ENCODE measurements at regions not wholly inside any gene's neighbourhood (a gene's known extent, or its start where the extent isn't known, plus 50 kb on each side); places are given as distances from the start of the nearest gene placed in this dataset.
"Not testable (repeated sequence)": the region's sequence is repeated elsewhere in the genome, so short reads cannot be mapped to it uniquely, and the experiment has no call there.

DNA sequence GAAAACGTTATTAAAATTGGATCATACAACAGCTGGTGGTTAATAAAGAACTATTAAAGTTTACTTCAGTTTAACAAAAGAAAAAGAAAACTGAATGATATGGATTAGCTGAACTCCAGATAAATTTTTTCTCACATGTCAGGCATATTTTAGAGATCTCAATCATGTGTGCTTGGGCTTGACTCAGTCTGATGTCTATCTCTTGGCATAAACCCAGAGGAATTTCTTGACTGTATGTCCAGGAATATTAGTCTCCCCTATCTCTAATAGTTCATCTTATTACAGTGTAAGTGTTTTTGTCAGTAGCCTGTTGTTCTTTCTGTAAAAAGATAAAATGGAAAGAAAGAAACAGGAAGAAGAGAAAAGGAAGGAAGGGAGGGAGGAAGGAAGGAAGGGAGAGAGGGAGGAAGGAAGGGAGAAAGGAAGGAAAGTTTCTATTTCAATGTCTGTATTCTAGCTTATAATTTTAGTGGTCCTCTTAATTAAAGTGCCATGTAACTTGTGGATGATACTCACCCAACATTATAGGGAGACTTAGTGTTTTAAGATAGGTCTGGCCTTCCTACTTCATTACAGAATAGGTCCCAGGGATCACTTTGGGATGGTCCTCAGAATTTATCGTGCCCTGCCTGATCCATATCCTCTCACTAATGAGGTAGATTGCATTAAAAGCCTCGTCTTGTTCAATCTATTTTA, 99.7 kb upstream of the UGP2 start:
- Mint-ChIP-seq H3K27ac (ENCODE audit: unreplicated experiment) (peak overlapping the region; percentile 72), H3K27me3 (ENCODE audit: low read depth) (no peaks in the 10 kb centered on the region), H3K4me3 (ENCODE audit: unreplicated experiment) (no peak overlapping the region), H3K9me3 (ENCODE audit: low read depth) (peaks cover 5% of the 10 kb centered on the region), H3K36me3 (ENCODE audit: low read depth) (no peaks in the 10 kb centered on the region), H3K4me1 (ENCODE audit: low read depth) (peaks cover 26% of the 10 kb centered on the region)
- DNase-seq (ENCODE audit: low spot score) = no peak
- TF ChIP-seq, protein P1, sequence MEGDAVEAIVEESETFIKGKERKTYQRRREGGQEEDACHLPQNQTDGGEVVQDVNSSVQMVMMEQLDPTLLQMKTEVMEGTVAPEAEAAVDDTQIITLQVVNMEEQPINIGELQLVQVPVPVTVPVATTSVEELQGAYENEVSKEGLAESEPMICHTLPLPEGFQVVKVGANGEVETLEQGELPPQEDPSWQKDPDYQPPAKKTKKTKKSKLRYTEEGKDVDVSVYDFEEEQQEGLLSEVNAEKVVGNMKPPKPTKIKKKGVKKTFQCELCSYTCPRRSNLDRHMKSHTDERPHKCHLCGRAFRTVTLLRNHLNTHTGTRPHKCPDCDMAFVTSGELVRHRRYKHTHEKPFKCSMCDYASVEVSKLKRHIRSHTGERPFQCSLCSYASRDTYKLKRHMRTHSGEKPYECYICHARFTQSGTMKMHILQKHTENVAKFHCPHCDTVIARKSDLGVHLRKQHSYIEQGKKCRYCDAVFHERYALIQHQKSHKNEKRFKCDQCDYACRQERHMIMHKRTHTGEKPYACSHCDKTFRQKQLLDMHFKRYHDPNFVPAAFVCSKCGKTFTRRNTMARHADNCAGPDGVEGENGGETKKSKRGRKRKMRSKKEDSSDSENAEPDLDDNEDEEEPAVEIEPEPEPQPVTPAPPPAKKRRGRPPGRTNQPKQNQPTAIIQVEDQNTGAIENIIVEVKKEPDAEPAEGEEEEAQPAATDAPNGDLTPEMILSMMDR (IDR thresholded peaks at IDR 0.05) = no peak

DNA sequence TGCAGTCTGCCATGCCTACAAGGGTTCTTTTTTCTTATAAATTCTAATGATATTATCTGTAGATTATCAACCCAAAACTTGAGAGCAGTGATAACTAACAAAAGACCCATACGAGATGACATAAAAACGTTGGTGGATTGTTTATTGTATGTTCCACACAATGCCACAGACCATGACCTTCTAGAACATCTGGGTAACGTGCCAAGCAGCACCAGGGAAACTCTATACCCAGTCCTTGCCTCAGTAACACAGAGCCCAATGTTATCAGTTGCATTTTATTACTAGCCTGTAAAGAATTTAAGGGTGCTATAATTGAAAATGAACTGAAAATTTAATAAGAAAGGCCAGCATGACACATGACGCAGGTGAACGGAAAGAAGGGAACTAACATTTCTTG, 99.1 kb upstream of the UGP2 start:
- no peak for DNase-seq (ENCODE audit: low spot score)
- Mint-ChIP-seq H3K9me3 (ENCODE audit: low read depth) (peaks cover 5% of the 10 kb centered on the region), H3K4me1 (ENCODE audit: low read depth) (peaks cover 21% of the 10 kb centered on the region), H3K27me3 (ENCODE audit: low read depth) (no peaks in the 10 kb centered on the region), H3K4me3 (ENCODE audit: unreplicated experiment) (no peak overlapping the region), H3K36me3 (ENCODE audit: low read depth) (no peaks in the 10 kb centered on the region), H3K27ac (ENCODE audit: unreplicated experiment) (no peak overlapping the region)
- TF ChIP-seq, protein P1 (IDR thresholded peaks at IDR 0.05) = no peak

DNA sequence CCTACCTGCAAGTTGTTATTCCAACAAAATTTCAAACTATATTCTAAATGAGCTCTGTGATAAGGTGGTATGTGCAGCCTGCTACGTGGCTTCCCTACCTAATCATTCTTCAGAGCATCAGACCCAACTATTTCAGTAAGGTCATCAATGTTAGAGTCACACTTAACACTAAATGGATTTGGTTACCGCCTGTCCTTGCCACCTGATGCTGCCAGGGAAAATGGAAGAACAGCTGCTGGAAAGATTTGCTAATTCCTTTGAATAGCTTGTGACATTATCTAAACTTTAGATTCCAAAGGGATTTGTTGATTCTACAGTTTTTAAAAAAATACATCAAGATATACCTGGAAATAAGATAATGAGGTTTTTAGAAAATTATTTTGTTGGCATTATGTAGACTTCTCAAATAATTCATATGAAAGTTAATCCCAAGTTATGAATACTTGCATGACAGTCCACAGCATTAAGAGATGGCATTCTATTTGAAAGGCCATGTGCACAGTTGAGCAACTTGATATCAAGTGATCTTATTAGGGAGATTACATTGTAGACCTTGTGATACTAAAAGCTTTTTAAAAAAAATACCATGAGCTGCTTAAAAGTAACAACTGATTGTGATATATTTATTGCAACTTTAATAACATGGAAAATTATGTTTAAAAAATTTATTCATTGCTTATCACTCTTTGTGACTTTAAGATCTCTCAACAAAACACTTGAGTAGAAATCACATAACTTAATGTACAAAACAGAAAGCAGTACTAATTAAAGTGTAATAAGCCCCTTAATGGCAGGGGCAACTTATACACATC, 98.3 kb upstream of the UGP2 start:
- H3K9me3 Mint-ChIP-seq (ENCODE audit: low read depth) = peaks cover 5% of the 10 kb centered on the region
- DNase-seq (ENCODE audit: low spot score) = no peak
- H3K27ac Mint-ChIP-seq (ENCODE audit: unreplicated experiment) = no peak overlapping the region
- TF ChIP-seq, protein P1 (IDR thresholded peaks at IDR 0.05) = no peak
- H3K27me3 Mint-ChIP-seq (ENCODE audit: low read depth) = no peaks in the 10 kb centered on the region
- H3K36me3 Mint-ChIP-seq (ENCODE audit: low read depth) = no peaks in the 10 kb centered on the region
- H3K4me3 Mint-ChIP-seq (ENCODE audit: unreplicated experiment) = no peak overlapping the region
- H3K4me1 Mint-ChIP-seq (ENCODE audit: low read depth) = peaks cover 17% of the 10 kb centered on the region

DNA sequence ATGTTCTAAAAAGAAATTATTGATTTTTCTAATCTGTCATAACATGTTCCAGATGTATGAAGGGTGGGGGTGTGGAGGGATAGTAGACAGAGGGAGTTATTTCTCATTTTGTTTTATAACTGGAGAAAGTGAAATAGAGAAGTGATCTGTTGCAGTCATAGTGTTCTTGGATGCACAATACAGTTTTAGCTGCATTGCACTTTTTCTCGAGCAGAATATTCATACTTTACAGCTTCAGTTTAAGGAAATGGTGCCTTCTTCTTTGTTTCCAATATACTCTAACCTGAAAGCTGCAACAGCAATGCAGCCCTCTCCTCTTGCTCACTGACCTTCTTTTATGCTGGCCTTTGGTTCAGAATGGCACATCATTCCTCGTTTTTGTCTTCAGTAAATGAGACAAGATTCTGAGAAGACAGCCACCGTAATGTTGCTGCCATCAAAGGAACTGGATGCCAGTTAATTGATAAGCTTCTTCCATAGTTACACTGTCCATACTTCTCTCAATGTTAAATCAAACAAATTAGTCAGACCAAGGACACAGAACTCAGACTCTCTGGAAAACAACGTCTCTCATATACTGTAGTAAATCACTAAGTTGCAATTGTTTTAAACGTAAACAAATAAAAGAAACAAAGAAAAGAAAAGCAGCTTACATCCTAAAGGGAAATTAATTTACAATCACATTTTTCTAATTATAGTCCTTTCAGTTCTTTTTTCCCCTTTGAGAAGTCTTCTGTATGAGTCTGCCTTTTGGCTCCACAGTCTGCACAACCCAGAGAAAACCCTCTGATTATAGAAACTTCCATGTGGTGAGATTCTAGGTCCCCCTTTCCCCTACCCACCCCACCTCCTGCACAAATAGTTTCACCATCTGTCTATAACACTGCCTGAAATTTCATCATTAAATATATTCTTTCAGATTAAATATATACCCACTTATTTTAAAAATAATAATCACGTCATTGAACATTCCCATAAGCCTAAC, 97.4 kb upstream of the UGP2 start:
- no peaks in the 10 kb centered on the region for H3K36me3 Mint-ChIP-seq (ENCODE audit: low read depth)
- TF ChIP-seq, protein P1 (IDR thresholded peaks at IDR 0.05) = no peak
- DNase-seq (ENCODE audit: low spot score) = no peak
- no peak overlapping the region for H3K27ac Mint-ChIP-seq (ENCODE audit: unreplicated experiment)
- peaks cover 17% of the 10 kb centered on the region for H3K4me1 Mint-ChIP-seq (ENCODE audit: low read depth)
- H3K27me3 Mint-ChIP-seq (ENCODE audit: low read depth) = no peaks in the 10 kb centered on the region
- no peak overlapping the region for H3K4me3 Mint-ChIP-seq (ENCODE audit: unreplicated experiment)
- H3K9me3 Mint-ChIP-seq (ENCODE audit: low read depth) = peaks cover 7% of the 10 kb centered on the region

DNA sequence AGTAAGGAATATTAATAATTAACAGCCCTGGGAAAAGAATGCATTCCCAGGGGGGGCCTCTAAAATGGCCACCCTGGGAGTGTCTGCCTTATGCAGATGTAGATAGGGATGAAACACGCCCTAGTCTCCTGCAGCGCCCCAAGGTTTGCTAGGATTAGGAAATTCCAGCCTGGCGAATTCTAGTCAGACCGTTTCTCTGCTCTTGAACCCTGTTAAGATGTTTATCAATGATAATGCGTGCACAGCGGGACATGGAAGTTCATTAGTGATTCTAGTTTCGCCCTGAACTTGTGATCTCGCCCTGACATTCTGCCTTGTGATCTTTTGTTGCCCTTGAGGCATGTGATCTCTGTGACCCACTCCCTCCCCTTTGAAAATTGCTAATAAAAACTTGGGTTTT, 95.1 kb upstream of the UGP2 start:
- H3K9me3 Mint-ChIP-seq (ENCODE audit: low read depth); H3K4me1 Mint-ChIP-seq (ENCODE audit: low read depth); H3K27ac Mint-ChIP-seq (ENCODE audit: unreplicated experiment); H3K4me3 Mint-ChIP-seq (ENCODE audit: unreplicated experiment); H3K27me3 Mint-ChIP-seq (ENCODE audit: low read depth); H3K36me3 Mint-ChIP-seq (ENCODE audit: low read depth); DNase-seq (ENCODE audit: low spot score): not testable (repeated sequence)
